SU-DHL-6 (cell line): ENCODE measurements at regions not wholly inside any gene's neighbourhood (a gene's known extent, or its start where the extent isn't known, plus 50 kb on each side); places are given as distances from the start of the nearest gene placed in this dataset.
A peak's percentile ranks its signal among the peaks of the same experiment; 100 is the strongest.

Experiments used
- H2AFZ ChIP-seq: fragments of 200-600 bp; sonication (generic); 2 replicates; pipeline ENCODE4 v1.6.1; 2014; ENCODE audit warnings: low read depth, mild to moderate bottlenecking, moderate library complexity, mixed read lengths, antibody characterized with exemption, low read length; ENCODE audit not compliant: severe bottlenecking
- H3F3A ChIP-seq: fragments of 200-600 bp; shearing (Covaris generic); 2 replicates; pipeline ENCODE4 v1.6.0; 2016; ENCODE audit warnings: antibody characterized with exemption, mild to moderate bottlenecking; ENCODE audit not compliant: insufficient read depth
- H3K27ac ChIP-seq: fragments of 200-600 bp; sonication (generic); 2 replicates; pipeline ENCODE4 v1.5.1; 2016; ENCODE audit warnings: low read depth, mild to moderate bottlenecking, low read length, moderate library complexity, mixed read lengths
- H3K27me3 ChIP-seq: fragments of 200-600 bp; sonication (generic), shearing (Covaris generic); 2 replicates; pipeline ENCODE4 v1.6.0; 2014; ENCODE audit warnings: mild to moderate bottlenecking, low read length
- H3K36me3 ChIP-seq: fragments of 200-600 bp; sonication (generic); 2 replicates; pipeline ENCODE4 v1.6.1; 2014; ENCODE audit warnings: mild to moderate bottlenecking, low read length, mixed read lengths
- H3K4me2 ChIP-seq: fragments of 300-600, 200-600 bp; shearing (Covaris generic), sonication (generic); 2 replicates; pipeline ENCODE4 v1.6.0; 2014; ENCODE audit warnings: low read length, low read depth, mild to moderate bottlenecking; ENCODE audit not compliant: poor library complexity, severe bottlenecking
- H3K4me3 ChIP-seq: fragments of 200-600 bp; sonication (generic); 2 replicates; pipeline ENCODE4 v1.5.1; 2014; ENCODE audit warnings: antibody characterized with exemption, low read length, mild to moderate bottlenecking, mixed read lengths; ENCODE audit not compliant: insufficient read depth, poor library complexity, severe bottlenecking
- H3K79me2 ChIP-seq: fragments of 200-600 bp; sonication (generic); 2 replicates; pipeline ENCODE4 v1.6.1; 2014; ENCODE audit warnings: mild to moderate bottlenecking, low read length, moderate library complexity; ENCODE audit not compliant: insufficient read depth
- H3K9ac ChIP-seq: fragments of 200-600 bp; sonication (generic); 2 replicates; pipeline ENCODE4 v1.7.0; 2014; ENCODE audit warnings: mild to moderate bottlenecking, low read length
- H3K9me2 ChIP-seq: fragments of 200-600 bp; sonication (generic); replicated peaks from 2 replicates; pipeline ENCODE4 v1.6.1; 2014; ENCODE audit warnings: low read length; ENCODE audit not compliant: insufficient read depth
- H3K9me3 ChIP-seq: fragments of 200-600 bp; sonication (generic); 2 replicates; pipeline ENCODE4 v1.6.1; 2014; ENCODE audit warnings: low read length, mixed read lengths; ENCODE audit not compliant: insufficient read depth
- H4K20me1 ChIP-seq: fragments of 200-600 bp; sonication (generic); 2 replicates; pipeline ENCODE4 v1.6.1; 2014; ENCODE audit warnings: low read depth, mild to moderate bottlenecking, antibody characterized with exemption, low read length, moderate library complexity, mixed read lengths
- CTCF ChIP-seq: fragments of 200-600 bp; sonication (generic); IDR thresholded peaks from one replicate; pipeline ENCODE4 v1.5.1; 2017; ENCODE audit warnings: antibody characterized with exemption, mild to moderate bottlenecking, low read length, moderate library complexity; ENCODE audit not compliant: insufficient read depth, poor library complexity, severe bottlenecking
- EZH2phosphoT487 ChIP-seq: fragments of 200-600 bp; sonication (generic), shearing (Covaris generic); conservative IDR thresholded peaks from 2 replicates; pipeline ENCODE4 v1.6.1; 2018; ENCODE audit warnings: mild to moderate bottlenecking, antibody characterized with exemption, low read length, moderate library complexity, mixed read lengths

DNA sequence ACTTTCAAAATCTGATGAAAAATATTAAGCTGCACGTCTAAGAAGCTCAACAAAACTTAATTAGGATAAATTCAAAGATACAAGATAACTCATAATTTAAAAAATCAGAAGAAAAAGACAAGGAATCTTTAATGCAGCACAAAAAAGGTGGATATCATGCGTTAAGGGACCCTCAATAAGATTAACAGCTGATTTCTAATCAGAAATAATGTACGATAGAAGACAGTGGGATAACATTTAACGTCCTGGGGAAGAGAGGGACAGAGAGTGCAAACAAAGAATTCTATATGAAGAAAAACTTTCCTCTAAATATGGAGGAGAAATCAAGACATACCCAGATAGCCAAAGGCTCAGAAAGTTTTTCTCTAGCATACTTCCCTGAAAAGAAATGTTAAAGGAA lies 519.5 kb downstream of the PYDC2 start:
- no peak overlapping the region for H3K4me2 ChIP-seq
- no peak overlapping the region for H3K27ac ChIP-seq
- no peaks in the 10 kb centered on the region for H3K79me2 ChIP-seq

GRCh38 chr3:191982481-191982880 lies 521.5 kb downstream of the PYDC2 start:
- Histone ChIP-seq H3K79me2 (no peaks in the 10 kb centered on the region), H3K27me3 (no peaks in the 10 kb centered on the region), H3K27ac (no peak overlapping the region), H3K9me3 (peaks cover 5% of the 10 kb centered on the region; the same call in 1 of the 2 replicates), H2AFZ (no peak overlapping the region), H3K36me3 (no peaks in the 10 kb centered on the region), H3F3A (no peaks in the 10 kb centered on the region), H3K9me2 (no peaks in the 10 kb centered on the region), H3K4me3 (no peak overlapping the region), H4K20me1 (no peaks in the 10 kb centered on the region), H3K9ac (no peak overlapping the region), H3K4me2 (no peak overlapping the region)
- TF ChIP-seq CTCF (no peak), EZH2phosphoT487 (no peak)

More for the DNA sequence above, 519.5 kb downstream of the PYDC2 start:
- TF ChIP-seq EZH2phosphoT487 (no peak), CTCF (no peak)
- no peaks in the 10 kb centered on the region for H3K27me3 ChIP-seq
- H3K9me2 ChIP-seq: no peaks in the 10 kb centered on the region
- no peaks in the 10 kb centered on the region for H3F3A ChIP-seq
- H3K9ac ChIP-seq: no peak overlapping the region
- H3K4me3 ChIP-seq: no peak overlapping the region
- H3K9me3 ChIP-seq: peaks cover 5% of the 10 kb centered on the region; the same call in 1 of the 2 replicates
- no peaks in the 10 kb centered on the region for H4K20me1 ChIP-seq
- H2AFZ ChIP-seq: no peak overlapping the region
- no peaks in the 10 kb centered on the region for H3K36me3 ChIP-seq

- no peak overlapping the region for H3K27ac ChIP-seq
- no peak for TF ChIP-seq EZH2phosphoT487
- TF ChIP-seq CTCF: no peak
- no peaks in the 10 kb centered on the region for H3K9me3 ChIP-seq
- H2AFZ ChIP-seq: peak overlapping the region; percentile 14
- H3K9ac ChIP-seq: no peak overlapping the region
- no peaks in the 10 kb centered on the region for H3F3A ChIP-seq
- H3K79me2 ChIP-seq: no peaks in the 10 kb centered on the region
- H3K36me3 ChIP-seq: no peaks in the 10 kb centered on the region
- no peak overlapping the region for H3K4me2 ChIP-seq
- H4K20me1 ChIP-seq: no peaks in the 10 kb centered on the region
- no peak overlapping the region for H3K4me3 ChIP-seq
- no peaks in the 10 kb centered on the region for H3K9me2 ChIP-seq
- no peaks in the 10 kb centered on the region for H3K27me3 ChIP-seq
Measured at GRCh38 chr3:191985691-191986090, 524.7 kb downstream of the PYDC2 start.
